Adrenal gland (tissue), 9 donors: ENCODE measurements at regions not wholly inside any gene's neighbourhood (a gene's known extent, or its start where the extent isn't known, plus 50 kb on each side); places are given as distances from the start of the nearest gene placed in this dataset.

Experiments used
- DNase-seq, 7 donors: peaks; one replicate each; pipeline ENCODE4 v3.0.0-alpha.2; 2019 to 2020
- H3K27ac ChIP-seq, 5 donors: fragments of 200-600 bp; sonication (generic) in 4 of 5; 1 replicate in 3 of 5; 2 replicates in 2 of 5; pipeline versions ENCODE4 v1.5.1 to v1.8.0; 2016 to 2020; ENCODE audit warnings: mild to moderate bottlenecking in 1 of 5
- H3K27me3 ChIP-seq: fragments of 200-600 bp; 2 replicates; pipeline ENCODE4 v1.8.0; 2021
- H3K36me3 ChIP-seq, 2 donors: fragments of 200-600 bp; replicated peaks in 1 of 2; 1 replicate in 1 of 2; 2 replicates in 1 of 2; pipeline versions ENCODE4 v1.5.1 to v1.8.0; 2018 to 2022
- H3K4me1 ChIP-seq, 2 donors: fragments of 200-600 bp; replicated peaks in 1 of 2; 1 replicate in 1 of 2; 2 replicates in 1 of 2; pipeline versions ENCODE4 v1.5.1 to v1.8.0; 2018 to 2021
- H3K4me3 ChIP-seq, 4 donors: fragments of 200-600 bp; sonication (generic) in 3 of 4; one replicate each; pipeline ENCODE4 v1.5.1; 2016 to 2018
- H3K9me3 ChIP-seq, 3 donors: fragments of 200-600 bp; sonication (generic) in 1 of 3; replicated peaks in 1 of 3; 1 replicate in 2 of 3; 2 replicates in 1 of 3; pipeline versions ENCODE4 v1.5.1 to v1.8.0; 2016 to 2021
- POLR2A ChIP-seq, 2 donors: fragments of 450-650 bp; IDR thresholded peaks; one replicate each; pipeline ENCODE4 v1.6.1; 2017; ENCODE audit warnings: antibody characterized with exemption in 2 of 2, mild to moderate bottlenecking in 2 of 2, moderate library complexity in 1 of 2
- WGBS, 4 donors: extraction: QIAGEN DNeasy Blood & Tissue Kit in 2 of 4; methylation state at CpG; one replicate each; pipeline versions ENCODE4 v1.1.5 to v1.1.7; 2013 to 2017; 5-methylcytosine and 5-hydroxymethylcytosine counted together
- intact Hi-C, 2 donors: fragments of 100-400 bp; cut with DNase I; formaldehyde crosslinking; loops; one replicate each; pipeline versions ENCODE4 v1.14.1 to v1.15.0; 2022 to 2023
- TF ChIP-seq, protein P1 (sequence below), 6 experiments: fragments of 450-650 bp in 4 of 6; fragments of 200-600 bp in 2 of 6; sonication (generic) in 1 of 6; IDR thresholded peaks; 1 replicate in 5 of 6; 2 replicates in 1 of 6; pipeline versions ENCODE4 v1.5.1 to v1.8.0; 2016 to 2021; ENCODE audit warnings: antibody characterized with exemption in 6 of 6, mild to moderate bottlenecking in 2 of 6, moderate library complexity in 1 of 6
- donor health status: healthy with polysubstance abuse.
- donor health status: Bipolar disorder and iron deficiency.
- donor health status: DM: yes; HTN: yes; CAD: no.
- donor health status: DM: no; HTN: no; CAD: no.
- donor health status: DM: no; HTN: no; CAD: no.

DNA sequence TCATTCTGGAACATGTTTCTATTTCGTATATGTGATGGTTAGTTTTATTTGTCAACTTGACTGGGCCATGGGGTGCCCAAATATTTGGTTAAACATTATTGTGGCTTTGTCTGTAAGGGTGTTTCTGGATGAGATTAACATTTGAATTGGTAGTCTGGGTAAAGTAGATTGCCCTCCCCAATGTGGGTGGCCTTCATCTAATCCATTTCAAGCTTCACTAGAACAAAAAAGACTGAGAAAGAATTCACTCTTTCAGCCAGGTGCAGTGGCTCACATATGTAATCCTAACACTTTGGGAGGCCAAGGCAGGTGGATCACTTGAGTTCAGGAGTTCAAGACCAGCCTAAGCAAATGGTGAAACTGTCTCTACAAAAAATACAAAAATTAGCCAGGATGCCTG is 55.7 kb upstream of the TANC1 start:
- Histone ChIP-seq H3K36me3 (no peaks in the 10 kb centered on the region), H3K9me3 (no peaks in the 10 kb centered on the region), H3K27me3 (no peaks in the 10 kb centered on the region), H3K4me1 (no peaks in the 10 kb centered on the region), H3K4me3 (no peak overlapping the region), H3K27ac (no peak overlapping the region)
- TF ChIP-seq, protein P1, sequence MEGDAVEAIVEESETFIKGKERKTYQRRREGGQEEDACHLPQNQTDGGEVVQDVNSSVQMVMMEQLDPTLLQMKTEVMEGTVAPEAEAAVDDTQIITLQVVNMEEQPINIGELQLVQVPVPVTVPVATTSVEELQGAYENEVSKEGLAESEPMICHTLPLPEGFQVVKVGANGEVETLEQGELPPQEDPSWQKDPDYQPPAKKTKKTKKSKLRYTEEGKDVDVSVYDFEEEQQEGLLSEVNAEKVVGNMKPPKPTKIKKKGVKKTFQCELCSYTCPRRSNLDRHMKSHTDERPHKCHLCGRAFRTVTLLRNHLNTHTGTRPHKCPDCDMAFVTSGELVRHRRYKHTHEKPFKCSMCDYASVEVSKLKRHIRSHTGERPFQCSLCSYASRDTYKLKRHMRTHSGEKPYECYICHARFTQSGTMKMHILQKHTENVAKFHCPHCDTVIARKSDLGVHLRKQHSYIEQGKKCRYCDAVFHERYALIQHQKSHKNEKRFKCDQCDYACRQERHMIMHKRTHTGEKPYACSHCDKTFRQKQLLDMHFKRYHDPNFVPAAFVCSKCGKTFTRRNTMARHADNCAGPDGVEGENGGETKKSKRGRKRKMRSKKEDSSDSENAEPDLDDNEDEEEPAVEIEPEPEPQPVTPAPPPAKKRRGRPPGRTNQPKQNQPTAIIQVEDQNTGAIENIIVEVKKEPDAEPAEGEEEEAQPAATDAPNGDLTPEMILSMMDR (IDR thresholded peaks at IDR 0.05), result no peak
- TF ChIP-seq POLR2A (IDR thresholded peaks at IDR 0.05), result no peak
- 87 to 98% (median 96%) methylated on average over 1 of the region's 1 CpG for WGBS, 4 donors
- intact Hi-C loops, result no loop called here
- no peak for DNase-seq

DNA sequence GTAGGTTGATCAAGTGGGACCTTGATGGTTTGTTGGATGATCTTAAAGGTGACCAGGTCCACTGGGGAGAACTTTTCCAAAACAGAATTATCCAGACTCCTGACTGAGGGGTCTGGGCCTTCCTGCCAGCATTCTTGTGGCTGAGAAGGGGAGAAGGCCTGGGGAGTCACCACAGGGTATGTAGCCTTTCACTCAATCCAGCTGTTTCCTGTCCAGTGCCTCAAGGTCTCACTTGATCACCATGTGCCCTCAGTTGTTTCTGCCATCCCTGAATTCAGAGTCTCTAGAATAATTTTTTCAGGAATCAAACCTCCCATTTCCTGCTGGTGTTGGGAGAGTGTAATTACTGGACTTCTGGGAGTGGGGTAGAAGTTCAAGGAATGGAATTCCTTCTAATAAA is 54.4 kb upstream of the TANC1 start:
- DNase-seq, result no peak
- Histone ChIP-seq H3K9me3 (no peaks in the 10 kb centered on the region), H3K36me3 (no peaks in the 10 kb centered on the region), H3K27ac (no peak overlapping the region), H3K4me1 (no peaks in the 10 kb centered on the region), H3K27me3 (no peaks in the 10 kb centered on the region), H3K4me3 (no peak overlapping the region)
- intact Hi-C loops, result no loop called here
- no peak for TF ChIP-seq POLR2A (IDR thresholded peaks at IDR 0.05)
- TF ChIP-seq, protein P1 (IDR thresholded peaks at IDR 0.05), result no peak

DNA sequence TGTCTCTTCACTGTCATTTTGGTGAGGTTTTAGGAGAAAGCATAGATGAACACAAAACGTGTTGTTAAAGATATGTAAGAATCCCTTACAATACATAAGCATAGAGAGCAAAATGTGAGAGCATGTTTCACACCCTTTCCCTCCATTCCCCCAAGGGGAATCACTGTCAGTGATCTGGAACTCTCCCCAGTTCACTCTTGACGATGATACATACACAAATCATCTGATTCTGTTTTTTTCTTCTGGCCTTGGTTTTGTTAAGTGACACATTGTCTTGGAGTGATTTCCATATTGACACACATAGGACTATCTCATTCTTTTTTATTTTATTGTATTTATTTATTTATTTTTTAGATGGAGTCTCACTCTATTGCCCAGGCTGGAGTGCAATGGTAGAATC is 53.7 kb upstream of the TANC1 start:
- intact Hi-C loops, result no loop called here

DNA sequence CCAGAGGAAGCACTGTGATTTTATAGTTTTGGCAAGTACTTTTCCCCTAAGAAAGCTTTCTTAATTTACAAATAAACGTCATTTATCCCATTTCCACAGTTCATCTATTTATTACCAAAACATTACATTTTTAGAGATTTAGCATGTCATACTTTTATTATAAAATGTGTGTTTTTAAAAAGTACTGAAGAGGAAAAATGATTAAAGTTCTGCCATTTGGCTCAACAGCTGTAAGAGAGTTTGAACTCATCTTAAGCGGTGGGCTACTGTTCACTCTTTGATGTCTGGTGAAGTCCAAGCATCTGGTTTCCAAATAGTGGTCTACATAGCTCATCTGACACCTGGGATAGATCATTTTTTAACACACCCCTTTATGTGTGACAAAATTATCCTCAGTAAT is 51.3 kb upstream of the TANC1 start:
- intact Hi-C loops, result no loop called here
- Histone ChIP-seq H3K27me3 (no peaks in the 10 kb centered on the region), H3K9me3 (no peaks in the 10 kb centered on the region), H3K36me3 (no peaks in the 10 kb centered on the region), H3K27ac (no peak overlapping the region), H3K4me1 (no peaks in the 10 kb centered on the region), H3K4me3 (no peak overlapping the region)
- DNase-seq, result no peak
- no peak for TF ChIP-seq POLR2A (IDR thresholded peaks at IDR 0.05)
- TF ChIP-seq, protein P1 (IDR thresholded peaks at IDR 0.05), result no peak
- 58 to 64% (median 61%) methylated on average over 2 of the region's 2 CpGs for WGBS, 4 donors

More for the DNA sequence above, 53.7 kb upstream of the TANC1 start:
- Histone ChIP-seq H3K4me1 (no peaks in the 10 kb centered on the region), H3K9me3 (no peaks in the 10 kb centered on the region), H3K36me3 (no peaks in the 10 kb centered on the region), H3K27ac (no peak overlapping the region), H3K27me3 (no peaks in the 10 kb centered on the region), H3K4me3 (no peak overlapping the region)
- no peak for DNase-seq
- TF ChIP-seq, protein P1 (IDR thresholded peaks at IDR 0.05), result no peak
- no peak for TF ChIP-seq POLR2A (IDR thresholded peaks at IDR 0.05)
- WGBS, 4 donors, result 49 to 65% (median 56%) methylated on average over 2 of the region's 2 CpGs
